Neural progenitor cell (in vitro differentiated cells): ENCODE measurements at regions not wholly inside any gene's neighbourhood (a gene's known extent, or its start where the extent isn't known, plus 50 kb on each side); places are given as distances from the start of the nearest gene placed in this dataset.

Source experiments
- DNase-seq: peaks from one replicate; pipeline ENCODE4 v3.0.0-alpha.2; 2016; ENCODE audit warnings: low spot score
- H2AFZ ChIP-seq: fragments of 200-600 bp; sonication (generic); replicated peaks from 2 replicates; pipeline ENCODE4 v1.6.1; 2016; ENCODE audit warnings: antibody characterized with exemption
- H3F3A ChIP-seq: fragments of 200-600 bp; sonication (generic); 2 replicates; pipeline ENCODE4 v1.6.1; 2016; ENCODE audit warnings: antibody characterized with exemption, low read depth
- H3K27ac ChIP-seq: fragments of 200-600 bp; sonication (generic); 2 replicates; pipeline ENCODE4 v1.5.1; 2016; ENCODE audit warnings: mild to moderate bottlenecking
- H3K27me3 ChIP-seq: fragments of 200-600 bp; sonication (generic); 2 replicates; pipeline ENCODE4 v1.6.1; 2016; ENCODE audit warnings: mild to moderate bottlenecking, moderate library complexity
- H3K36me3 ChIP-seq: fragments of 200-600 bp; sonication (generic); 2 replicates; pipeline ENCODE4 v1.5.1; 2016
- H3K4me1 ChIP-seq: fragments of 200-600 bp; sonication (generic); 2 replicates; pipeline ENCODE4 v1.6.1; 2016; ENCODE audit warnings: mixed run types
- H3K4me2 ChIP-seq: fragments of 200-600 bp; sonication (generic); 2 replicates; pipeline ENCODE4 v1.6.1; 2016
- H3K4me3 ChIP-seq: fragments of 200-600 bp; sonication (generic); 2 replicates; pipeline ENCODE4 v1.5.1; 2016
- H3K79me2 ChIP-seq: fragments of 200-600 bp; sonication (generic); 2 replicates; pipeline ENCODE4 v1.6.1; 2016; ENCODE audit warnings: low read depth
- H3K9ac ChIP-seq: fragments of 200-600 bp; sonication (generic); 2 replicates; pipeline ENCODE4 v1.6.1; 2016
- H3K9me3 ChIP-seq: fragments of 200-600 bp; sonication (generic); 2 replicates; pipeline ENCODE4 v1.5.1; 2016; ENCODE audit warnings: low read depth
- H4K20me1 ChIP-seq: fragments of 200-600 bp; sonication (generic); 2 replicates; pipeline ENCODE4 v1.6.1; 2016; ENCODE audit warnings: low read depth
- H3K27ac Mint-ChIP-seq: 3 replicates; pipeline ENCODE4 v1.8.0; 2021; ENCODE audit warnings: mixed read lengths
- H3K27me3 Mint-ChIP-seq: 2 replicates; pipeline ENCODE4 v1.8.0; 2022; ENCODE audit warnings: low read depth, mild to moderate bottlenecking, inconsistent platforms, moderate library complexity, mixed read lengths; ENCODE audit not compliant: insufficient read depth
- H3K36me3 Mint-ChIP-seq: 3 replicates; pipeline ENCODE4 v1.8.0; 2021; ENCODE audit warnings: mixed read lengths
- H3K4me1 Mint-ChIP-seq: 3 replicates; pipeline ENCODE4 v1.8.0; 2021; ENCODE audit warnings: mixed read lengths
- H3K4me3 Mint-ChIP-seq: 3 replicates; pipeline ENCODE4 v1.8.0; 2021; ENCODE audit warnings: mild to moderate bottlenecking, moderate library complexity, mixed read lengths
- H3K9me3 Mint-ChIP-seq: 3 replicates; pipeline ENCODE4 v1.8.0; 2020; ENCODE audit warnings: mixed read lengths
- CTCF ChIP-seq: fragments of 200-600 bp; sonication (generic); IDR thresholded peaks from 2 replicates; pipeline ENCODE4 v1.5.1; 2017; ENCODE audit warnings: antibody characterized with exemption, mild to moderate bottlenecking
- EZH2 ChIP-seq: fragments of 200-600 bp; sonication (generic); IDR thresholded peaks from 2 replicates; pipeline ENCODE4 v1.6.1; 2017; ENCODE audit warnings: antibody characterized with exemption, mild to moderate bottlenecking, moderate library complexity
- EZH2phosphoT487 ChIP-seq: fragments of 200-600 bp; sonication (generic); IDR thresholded peaks from 2 replicates; pipeline ENCODE4 v1.6.1; 2017; ENCODE audit warnings: antibody characterized with exemption

- Mint-ChIP-seq H3K4me1 (peaks cover 3% of the 10 kb centered on the region), H3K27ac (no peak overlapping the region), H3K27me3 (no peaks in the 10 kb centered on the region), H3K9me3 (no peaks in the 10 kb centered on the region), H3K4me3 (no peak overlapping the region), H3K36me3 (no peaks in the 10 kb centered on the region)
- Histone ChIP-seq H3K4me2 (no peak overlapping the region), H3K36me3 (no peaks in the 10 kb centered on the region), H4K20me1 (no peaks in the 10 kb centered on the region), H3K9me3 (no peaks in the 10 kb centered on the region), H2AFZ (no peak overlapping the region), H3K79me2 (no peaks in the 10 kb centered on the region), H3K27ac (no peak overlapping the region), H3K9ac (no peak overlapping the region), H3K4me3 (no peak overlapping the region), H3F3A (no peaks in the 10 kb centered on the region), H3K27me3 (no peaks in the 10 kb centered on the region), H3K4me1 (peaks cover 1% of the 10 kb centered on the region)
- TF ChIP-seq CTCF (no peak), EZH2 (no peak), EZH2phosphoT487 (no peak)
- no peak for DNase-seq
These were observed 556.2 kb upstream of the TMPRSS15 start for GRCh38 chr21:18959817-18960216.

- Histone ChIP-seq H2AFZ (no peak overlapping the region), H4K20me1 (no peaks in the 10 kb centered on the region), H3K79me2 (no peaks in the 10 kb centered on the region), H3K4me3 (no peak overlapping the region), H3F3A (no peaks in the 10 kb centered on the region), H3K9me3 (no peaks in the 10 kb centered on the region), H3K9ac (no peak overlapping the region), H3K36me3 (no peaks in the 10 kb centered on the region), H3K4me2 (no peak overlapping the region), H3K27me3 (no peaks in the 10 kb centered on the region), H3K4me1 (no peaks in the 10 kb centered on the region), H3K27ac (no peak overlapping the region)
- Mint-ChIP-seq H3K27ac (no peak overlapping the region), H3K4me1 (peaks cover 3% of the 10 kb centered on the region), H3K36me3 (no peaks in the 10 kb centered on the region), H3K27me3 (no peaks in the 10 kb centered on the region), H3K4me3 (no peak overlapping the region), H3K9me3 (no peaks in the 10 kb centered on the region)
- no peak for DNase-seq
- TF ChIP-seq EZH2phosphoT487 = no peak
- TF ChIP-seq CTCF = no peak
- no peak for TF ChIP-seq EZH2
These were observed 556.7 kb upstream of the TMPRSS15 start for GRCh38 chr21:18960306-18960705.

- H2AFZ ChIP-seq = peak overlapping the region; percentile 13
- Mint-ChIP-seq H3K4me1 (no peaks in the 10 kb centered on the region), H3K36me3 (no peaks in the 10 kb centered on the region)
These were observed 566.8 kb upstream of the TMPRSS15 start for GRCh38 chr21:18970416-18970815.

More at GRCh38 chr21:18970416-18970815, 566.8 kb upstream of the TMPRSS15 start:
- Mint-ChIP-seq H3K4me3 (no peak overlapping the region), H3K27me3 (peaks cover 7% of the 10 kb centered on the region), H3K9me3 (peaks cover 6% of the 10 kb centered on the region), H3K27ac (no peak overlapping the region)
- Histone ChIP-seq H3K27me3 (no peaks in the 10 kb centered on the region), H3K4me3 (no peak overlapping the region), H3K9ac (no peak overlapping the region), H4K20me1 (no peaks in the 10 kb centered on the region), H3K9me3 (no peaks in the 10 kb centered on the region), H3K36me3 (no peaks in the 10 kb centered on the region), H3K79me2 (no peaks in the 10 kb centered on the region), H3K27ac (no peak overlapping the region), H3K4me1 (peaks cover 9% of the 10 kb centered on the region), H3K4me2 (no peak overlapping the region), H3F3A (no peaks in the 10 kb centered on the region)
- no peak for DNase-seq
- TF ChIP-seq CTCF = no peak
- TF ChIP-seq EZH2 = no peak
- TF ChIP-seq EZH2phosphoT487 = no peak
